Suppressor macrophage treated with lipopolysaccharide for 4 hours (primary cell): ENCODE measurements at regions not wholly inside any gene's neighbourhood (a gene's known extent, or its start where the extent isn't known, plus 50 kb on each side); places are given as distances from the start of the nearest gene placed in this dataset.

ENCODE experiments used
- DNase-seq: peaks from one replicate; pipeline ENCODE4 v3.0.0-alpha.2; 2020

GRCh38 chr9:126556560-126557250, 57.0 kb upstream of the LMX1B start:
- DNase-seq, result no peak

GRCh38 chr9:126558051-126558665, 55.6 kb upstream of the LMX1B start:
- peak; percentile 57 for DNase-seq

- DNase-seq, result no peak
These were observed 54.4 kb upstream of the LMX1B start for GRCh38 chr9:126559296-126559695.

- DNase-seq, result peak; percentile 57
These were observed 52.1 kb upstream of the LMX1B start for GRCh38 chr9:126561582-126561981.

GRCh38 chr9:126563556-126563955, 50.2 kb upstream of the LMX1B start:
- no peak for DNase-seq
